NB4 (cell line): ENCODE measurements at regions not wholly inside any gene's neighbourhood (a gene's known extent, or its start where the extent isn't known, plus 50 kb on each side); places are given as distances from the start of the nearest gene placed in this dataset.
"Not testable (repeated sequence)": the region's sequence is repeated elsewhere in the genome, so short reads cannot be mapped to it uniquely, and the experiment has no call there.

Experiments used
- POLR2A ChIP-seq: IDR thresholded peaks from 2 replicates; pipeline ENCODE4 v1.6.1; 2011; ENCODE audit warnings: mild to moderate bottlenecking; ENCODE audit not compliant: insufficient read length; ENCODE audit errors: extremely low read depth
- TF ChIP-seq, protein P1 (sequence below): IDR thresholded peaks from one replicate; pipeline ENCODE4 v1.5.1; 2012; ENCODE audit warnings: low read depth, low read length
- TF ChIP-seq, protein P2 (sequence below): IDR thresholded peaks from 2 replicates; pipeline ENCODE4 v1.6.1; 2011; ENCODE audit warnings: low read depth, low read length

DNA sequence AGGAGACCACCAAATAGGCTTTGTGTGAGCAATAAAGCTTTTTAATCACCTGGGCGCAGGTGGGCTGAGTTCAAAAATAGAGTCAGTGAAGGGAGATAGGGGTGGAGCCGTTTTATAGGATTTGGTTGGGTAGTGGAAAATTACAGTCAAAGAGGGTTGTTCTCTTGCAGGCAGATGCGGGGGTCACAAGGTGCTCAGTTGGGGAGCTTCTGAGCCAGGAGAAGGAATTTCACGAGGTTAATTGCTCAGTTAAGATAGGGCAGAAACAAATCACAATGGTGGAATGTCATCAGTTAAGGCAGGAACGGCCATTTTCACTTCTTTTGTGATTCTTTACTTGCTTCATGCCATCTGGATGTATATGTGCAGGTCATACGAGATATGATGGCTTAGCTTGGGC is 385.1 kb downstream of the PCDH10 start:
- TF ChIP-seq, protein P1, sequence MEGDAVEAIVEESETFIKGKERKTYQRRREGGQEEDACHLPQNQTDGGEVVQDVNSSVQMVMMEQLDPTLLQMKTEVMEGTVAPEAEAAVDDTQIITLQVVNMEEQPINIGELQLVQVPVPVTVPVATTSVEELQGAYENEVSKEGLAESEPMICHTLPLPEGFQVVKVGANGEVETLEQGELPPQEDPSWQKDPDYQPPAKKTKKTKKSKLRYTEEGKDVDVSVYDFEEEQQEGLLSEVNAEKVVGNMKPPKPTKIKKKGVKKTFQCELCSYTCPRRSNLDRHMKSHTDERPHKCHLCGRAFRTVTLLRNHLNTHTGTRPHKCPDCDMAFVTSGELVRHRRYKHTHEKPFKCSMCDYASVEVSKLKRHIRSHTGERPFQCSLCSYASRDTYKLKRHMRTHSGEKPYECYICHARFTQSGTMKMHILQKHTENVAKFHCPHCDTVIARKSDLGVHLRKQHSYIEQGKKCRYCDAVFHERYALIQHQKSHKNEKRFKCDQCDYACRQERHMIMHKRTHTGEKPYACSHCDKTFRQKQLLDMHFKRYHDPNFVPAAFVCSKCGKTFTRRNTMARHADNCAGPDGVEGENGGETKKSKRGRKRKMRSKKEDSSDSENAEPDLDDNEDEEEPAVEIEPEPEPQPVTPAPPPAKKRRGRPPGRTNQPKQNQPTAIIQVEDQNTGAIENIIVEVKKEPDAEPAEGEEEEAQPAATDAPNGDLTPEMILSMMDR, result not testable (repeated sequence)
- not testable (repeated sequence) for TF ChIP-seq POLR2A
- TF ChIP-seq, protein P2, sequence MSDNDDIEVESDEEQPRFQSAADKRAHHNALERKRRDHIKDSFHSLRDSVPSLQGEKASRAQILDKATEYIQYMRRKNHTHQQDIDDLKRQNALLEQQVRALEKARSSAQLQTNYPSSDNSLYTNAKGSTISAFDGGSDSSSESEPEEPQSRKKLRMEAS, result not testable (repeated sequence)
